HFFc6 (cell line): ENCODE measurements at regions not wholly inside any gene's neighbourhood (a gene's known extent, or its start where the extent isn't known, plus 50 kb on each side); places are given as distances from the start of the nearest gene placed in this dataset.

ENCODE experiments used
- DNase-seq: peaks from one replicate; pipeline ENCODE4 v3.0.0-alpha.2; 2018
- H3K27ac Mint-ChIP-seq: 2 replicates; pipeline ENCODE4 v1.8.0; 2020; ENCODE audit warnings: mild to moderate bottlenecking, mixed read lengths
- H3K27me3 Mint-ChIP-seq: 2 replicates; pipeline ENCODE4 v1.8.0; 2021; ENCODE audit warnings: mild to moderate bottlenecking, moderate library complexity, mixed read lengths; ENCODE audit not compliant: insufficient read depth
- H3K36me3 Mint-ChIP-seq: 2 replicates; pipeline ENCODE4 v1.8.0; 2021; ENCODE audit warnings: low read depth, mixed read lengths
- H3K4me1 Mint-ChIP-seq: 2 replicates; pipeline ENCODE4 v1.8.0; 2020; ENCODE audit warnings: low read depth, mixed read lengths
- H3K4me3 Mint-ChIP-seq: 2 replicates; pipeline ENCODE4 v1.8.0; 2020; ENCODE audit warnings: mild to moderate bottlenecking, moderate library complexity, mixed read lengths
- H3K9me3 Mint-ChIP-seq: 2 replicates; pipeline ENCODE4 v1.8.0; 2020; ENCODE audit warnings: mild to moderate bottlenecking, mixed read lengths
- TF ChIP-seq, protein P1 (sequence below): fragments of 200-600 bp; sonication (generic); IDR thresholded peaks from 2 replicates; pipeline ENCODE4 v1.5.0; 2021; ENCODE audit warnings: antibody characterized with exemption, mild to moderate bottlenecking

DNA sequence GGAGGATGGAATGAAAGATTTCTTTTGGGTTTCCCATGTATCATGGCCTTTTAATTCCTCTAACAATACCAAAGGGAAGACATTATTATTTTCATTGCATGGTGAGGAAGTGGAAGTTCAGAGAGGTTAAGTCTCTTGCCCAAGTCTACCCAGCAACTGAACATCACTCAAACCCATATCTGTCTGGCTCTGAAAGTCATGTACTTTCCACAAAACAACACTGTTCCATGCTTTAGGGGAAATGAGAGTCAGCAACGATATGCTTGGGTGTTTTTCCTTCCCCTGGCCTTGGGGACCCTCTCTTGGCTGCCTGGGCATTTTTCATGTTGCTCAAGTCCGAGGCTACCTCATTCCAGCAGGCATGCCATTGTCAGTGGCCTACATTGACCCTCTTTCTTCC lies 118.8 kb downstream of the ADTRP start:
- H3K4me3 Mint-ChIP-seq = no peak overlapping the region
- H3K36me3 Mint-ChIP-seq = no peaks in the 10 kb centered on the region
- H3K27ac Mint-ChIP-seq = no peak overlapping the region
- H3K4me1 Mint-ChIP-seq = peaks cover 18% of the 10 kb centered on the region
- TF ChIP-seq, protein P1, sequence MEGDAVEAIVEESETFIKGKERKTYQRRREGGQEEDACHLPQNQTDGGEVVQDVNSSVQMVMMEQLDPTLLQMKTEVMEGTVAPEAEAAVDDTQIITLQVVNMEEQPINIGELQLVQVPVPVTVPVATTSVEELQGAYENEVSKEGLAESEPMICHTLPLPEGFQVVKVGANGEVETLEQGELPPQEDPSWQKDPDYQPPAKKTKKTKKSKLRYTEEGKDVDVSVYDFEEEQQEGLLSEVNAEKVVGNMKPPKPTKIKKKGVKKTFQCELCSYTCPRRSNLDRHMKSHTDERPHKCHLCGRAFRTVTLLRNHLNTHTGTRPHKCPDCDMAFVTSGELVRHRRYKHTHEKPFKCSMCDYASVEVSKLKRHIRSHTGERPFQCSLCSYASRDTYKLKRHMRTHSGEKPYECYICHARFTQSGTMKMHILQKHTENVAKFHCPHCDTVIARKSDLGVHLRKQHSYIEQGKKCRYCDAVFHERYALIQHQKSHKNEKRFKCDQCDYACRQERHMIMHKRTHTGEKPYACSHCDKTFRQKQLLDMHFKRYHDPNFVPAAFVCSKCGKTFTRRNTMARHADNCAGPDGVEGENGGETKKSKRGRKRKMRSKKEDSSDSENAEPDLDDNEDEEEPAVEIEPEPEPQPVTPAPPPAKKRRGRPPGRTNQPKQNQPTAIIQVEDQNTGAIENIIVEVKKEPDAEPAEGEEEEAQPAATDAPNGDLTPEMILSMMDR = no peak
- no peaks in the 10 kb centered on the region for H3K9me3 Mint-ChIP-seq
- DNase-seq = no peak
- peaks cover 2% of the 10 kb centered on the region for H3K27me3 Mint-ChIP-seq

DNA sequence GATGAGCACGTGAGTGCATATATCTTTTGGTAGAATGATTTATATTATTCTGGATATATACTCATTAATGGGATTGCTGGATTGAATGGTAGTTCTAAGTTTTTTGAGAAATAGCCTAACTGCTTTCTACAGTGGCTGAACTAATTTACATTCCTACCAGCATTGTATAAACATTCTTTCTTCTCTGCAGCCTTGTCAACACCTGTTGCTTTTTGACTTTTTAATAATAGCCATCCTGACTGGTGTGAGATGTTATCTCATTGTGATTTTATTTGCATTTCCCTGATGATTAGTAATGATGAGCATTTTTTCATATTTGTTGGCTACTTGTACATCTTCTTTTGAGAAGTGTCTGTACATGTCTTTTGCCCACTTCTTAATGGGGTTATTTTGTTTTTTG lies 116.3 kb downstream of the ADTRP start:
- H3K27me3 Mint-ChIP-seq = peaks cover 2% of the 10 kb centered on the region; the same call in 1 of the 2 replicates
- TF ChIP-seq, protein P1 = no peak
- H3K36me3 Mint-ChIP-seq = no peaks in the 10 kb centered on the region
- no peak overlapping the region for H3K4me3 Mint-ChIP-seq
- no peaks in the 10 kb centered on the region for H3K9me3 Mint-ChIP-seq
- no peak for DNase-seq
- H3K27ac Mint-ChIP-seq = no peak overlapping the region
- peaks cover 2% of the 10 kb centered on the region for H3K4me1 Mint-ChIP-seq

DNA sequence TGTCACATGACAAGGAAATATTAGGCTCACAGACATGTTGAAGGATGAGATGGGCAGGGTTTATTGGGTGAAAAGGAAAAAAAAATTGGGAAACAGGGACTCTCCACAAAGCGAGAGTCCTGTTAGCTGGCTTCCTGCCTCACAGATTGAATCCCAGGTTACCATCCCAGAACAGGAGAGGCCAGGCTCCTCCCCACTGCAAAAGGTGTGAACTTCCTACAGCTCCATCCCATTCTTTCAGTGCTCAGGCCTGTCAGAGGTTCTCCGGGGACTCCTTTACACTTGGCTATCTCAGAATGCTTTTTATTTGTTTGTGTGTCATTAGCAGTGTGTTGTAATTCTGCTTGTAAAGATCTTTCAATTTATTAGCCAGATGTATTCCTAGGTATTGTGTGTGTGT lies 115.1 kb downstream of the ADTRP start:
- Mint-ChIP-seq H3K4me3 (no peak overlapping the region), H3K36me3 (no peaks in the 10 kb centered on the region), H3K4me1 (peaks cover 12% of the 10 kb centered on the region), H3K9me3 (no peaks in the 10 kb centered on the region), H3K27me3 (no peaks in the 10 kb centered on the region; the same call in 1 of the 2 replicates), H3K27ac (no peak overlapping the region)
- no peak for DNase-seq
- TF ChIP-seq, protein P1 = no peak
